Adrenal gland (tissue), 9 donors: ENCODE measurements at regions not wholly inside any gene's neighbourhood (a gene's known extent, or its start where the extent isn't known, plus 50 kb on each side); places are given as distances from the start of the nearest gene placed in this dataset.

Source experiments
- DNase-seq, 7 donors: peaks; one replicate each; pipeline ENCODE4 v3.0.0-alpha.2; 2019 to 2020
- H3K27ac ChIP-seq, 5 donors: fragments of 200-600 bp; sonication (generic) in 4 of 5; 1 replicate in 3 of 5; 2 replicates in 2 of 5; pipeline versions ENCODE4 v1.5.1 to v1.8.0; 2016 to 2020; ENCODE audit warnings: mild to moderate bottlenecking in 1 of 5
- H3K27me3 ChIP-seq: fragments of 200-600 bp; 2 replicates; pipeline ENCODE4 v1.8.0; 2021
- H3K36me3 ChIP-seq, 2 donors: fragments of 200-600 bp; replicated peaks in 1 of 2; 1 replicate in 1 of 2; 2 replicates in 1 of 2; pipeline versions ENCODE4 v1.5.1 to v1.8.0; 2018 to 2022
- H3K4me1 ChIP-seq, 2 donors: fragments of 200-600 bp; replicated peaks in 1 of 2; 1 replicate in 1 of 2; 2 replicates in 1 of 2; pipeline versions ENCODE4 v1.5.1 to v1.8.0; 2018 to 2021
- H3K4me3 ChIP-seq, 4 donors: fragments of 200-600 bp; sonication (generic) in 3 of 4; one replicate each; pipeline ENCODE4 v1.5.1; 2016 to 2018
- H3K9me3 ChIP-seq, 3 donors: fragments of 200-600 bp; sonication (generic) in 1 of 3; replicated peaks in 1 of 3; 1 replicate in 2 of 3; 2 replicates in 1 of 3; pipeline versions ENCODE4 v1.5.1 to v1.8.0; 2016 to 2021
- POLR2A ChIP-seq, 2 donors: fragments of 450-650 bp; IDR thresholded peaks; one replicate each; pipeline ENCODE4 v1.6.1; 2017; ENCODE audit warnings: antibody characterized with exemption in 2 of 2, mild to moderate bottlenecking in 2 of 2, moderate library complexity in 1 of 2
- WGBS, 4 donors: extraction: QIAGEN DNeasy Blood & Tissue Kit in 2 of 4; methylation state at CpG; one replicate each; pipeline versions ENCODE4 v1.1.5 to v1.1.7; 2013 to 2017; 5-methylcytosine and 5-hydroxymethylcytosine counted together
- intact Hi-C, 2 donors: fragments of 100-400 bp; cut with DNase I; formaldehyde crosslinking; loops; one replicate each; pipeline versions ENCODE4 v1.14.1 to v1.15.0; 2022 to 2023
- TF ChIP-seq, protein P1 (sequence below), 6 experiments: fragments of 450-650 bp in 4 of 6; fragments of 200-600 bp in 2 of 6; sonication (generic) in 1 of 6; IDR thresholded peaks; 1 replicate in 5 of 6; 2 replicates in 1 of 6; pipeline versions ENCODE4 v1.5.1 to v1.8.0; 2016 to 2021; ENCODE audit warnings: antibody characterized with exemption in 6 of 6, mild to moderate bottlenecking in 2 of 6, moderate library complexity in 1 of 6
- donor health status: healthy with polysubstance abuse.
- donor health status: Bipolar disorder and iron deficiency.
- donor health status: DM: yes; HTN: yes; CAD: no.
- donor health status: DM: no; HTN: no; CAD: no.
- donor health status: DM: no; HTN: no; CAD: no.

DNA sequence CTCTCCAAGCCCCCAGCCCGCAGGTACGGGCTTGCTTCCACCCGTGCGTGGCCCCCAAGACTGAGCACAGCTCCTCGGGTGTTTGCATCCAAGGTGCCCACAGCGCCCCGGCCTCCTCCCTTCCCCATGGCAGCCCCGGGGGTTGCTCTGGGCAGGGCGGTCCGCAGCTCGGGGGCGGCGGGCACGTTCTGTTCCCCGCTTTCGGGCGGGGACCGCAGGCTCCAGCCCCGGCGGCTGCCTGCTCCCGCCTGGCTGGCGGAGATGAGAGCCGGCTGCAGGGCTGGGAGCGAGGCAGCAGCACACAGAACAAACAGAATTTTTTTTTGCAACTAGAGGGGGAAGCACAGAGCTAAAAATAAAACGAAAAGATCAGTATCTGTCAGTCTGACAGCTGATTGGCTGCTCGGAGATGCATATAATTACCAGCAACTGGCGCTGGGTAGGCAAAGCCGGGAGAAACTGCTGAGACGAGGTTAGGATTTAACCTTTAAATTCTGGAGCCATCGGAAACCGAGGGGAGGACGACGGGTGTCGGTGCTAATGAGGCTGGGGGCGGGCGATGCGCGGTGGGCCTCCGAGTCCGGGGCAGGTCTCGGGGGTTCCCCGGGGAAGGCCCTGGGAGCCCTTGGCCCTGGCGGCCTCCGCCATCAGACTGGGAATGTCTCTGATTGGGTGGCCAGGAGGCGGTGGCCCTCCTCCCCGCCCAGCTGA, 142.7 kb upstream of the IER5L start:
- peak overlapping the region in 4 of 5 donors; percentile 72 to 92 (median 82) for H3K27ac ChIP-seq
- intact Hi-C loops, result loop anchor here (10.0 kb wide), 3 partner anchors 154 to 294 kb away; no protein-coding TSS in a partner anchor
- peaks cover 24 to 82% of the 10 kb centered on the region in 2 donors for H3K4me1 ChIP-seq
- DNase-seq, result peak; percentile 58 to 90 (median 80)
- H3K9me3 ChIP-seq, result no peaks in the 10 kb centered on the region
- peak overlapping the region in 2 of 4 donors; percentile 15 to 46 for H3K4me3 ChIP-seq
- no peaks in the 10 kb centered on the region for H3K36me3 ChIP-seq
- no peaks in the 10 kb centered on the region for H3K27me3 ChIP-seq
- WGBS, 4 donors, result 3 to 14% (median 4%) methylated on average over 30 to 46 of the region's 46 CpGs
- TF ChIP-seq, protein P1, sequence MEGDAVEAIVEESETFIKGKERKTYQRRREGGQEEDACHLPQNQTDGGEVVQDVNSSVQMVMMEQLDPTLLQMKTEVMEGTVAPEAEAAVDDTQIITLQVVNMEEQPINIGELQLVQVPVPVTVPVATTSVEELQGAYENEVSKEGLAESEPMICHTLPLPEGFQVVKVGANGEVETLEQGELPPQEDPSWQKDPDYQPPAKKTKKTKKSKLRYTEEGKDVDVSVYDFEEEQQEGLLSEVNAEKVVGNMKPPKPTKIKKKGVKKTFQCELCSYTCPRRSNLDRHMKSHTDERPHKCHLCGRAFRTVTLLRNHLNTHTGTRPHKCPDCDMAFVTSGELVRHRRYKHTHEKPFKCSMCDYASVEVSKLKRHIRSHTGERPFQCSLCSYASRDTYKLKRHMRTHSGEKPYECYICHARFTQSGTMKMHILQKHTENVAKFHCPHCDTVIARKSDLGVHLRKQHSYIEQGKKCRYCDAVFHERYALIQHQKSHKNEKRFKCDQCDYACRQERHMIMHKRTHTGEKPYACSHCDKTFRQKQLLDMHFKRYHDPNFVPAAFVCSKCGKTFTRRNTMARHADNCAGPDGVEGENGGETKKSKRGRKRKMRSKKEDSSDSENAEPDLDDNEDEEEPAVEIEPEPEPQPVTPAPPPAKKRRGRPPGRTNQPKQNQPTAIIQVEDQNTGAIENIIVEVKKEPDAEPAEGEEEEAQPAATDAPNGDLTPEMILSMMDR (IDR thresholded peaks at IDR 0.05), result peak in 5 of 6 experiments; percentile 26 to 36 (median 34)
- TF ChIP-seq POLR2A (IDR thresholded peaks at IDR 0.05), result peak; percentile 49 to 85

DNA sequence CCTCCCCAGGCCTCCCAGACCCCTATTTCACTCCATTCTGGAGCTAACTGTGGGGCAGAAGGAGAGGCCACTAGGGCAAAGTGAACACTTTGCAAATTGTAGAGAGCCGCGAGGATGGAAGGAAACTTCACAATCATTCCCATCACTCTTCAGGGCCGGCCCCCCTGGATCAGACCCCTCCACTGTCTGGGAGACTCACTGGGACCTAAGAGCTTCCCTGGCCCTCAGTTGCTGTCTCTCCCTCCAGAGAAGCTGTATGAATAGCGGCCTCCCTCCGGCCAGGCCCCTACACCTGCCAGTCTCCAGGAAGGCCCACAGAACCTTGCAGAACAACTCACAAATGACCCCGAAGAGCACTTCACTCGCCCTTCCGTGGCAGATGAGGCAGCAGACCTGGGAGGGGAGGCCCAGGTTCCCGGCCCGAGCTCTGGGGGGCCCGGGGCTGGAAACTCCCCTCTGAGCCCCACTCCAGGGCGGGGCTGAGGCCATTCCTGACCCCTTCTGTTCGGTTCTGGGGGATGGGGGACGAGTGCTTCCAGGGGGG, 141.9 kb upstream of the IER5L start:
- Histone ChIP-seq H3K9me3 (no peaks in the 10 kb centered on the region), H3K36me3 (no peaks in the 10 kb centered on the region), H3K4me3 (peak overlapping the region in 2 of 4 donors; percentile 15 to 46), H3K27ac (peak overlapping the region in 4 of 5 donors; percentile 72 to 92 (median 82)), H3K27me3 (no peaks in the 10 kb centered on the region), H3K4me1 (peaks cover 24 to 89% of the 10 kb centered on the region in 2 donors)
- intact Hi-C loops, result loop anchor here (10.0 kb wide), 3 partner anchors 155 to 295 kb away; no protein-coding TSS in a partner anchor
- DNase-seq, result peak in 3 of 7 donors; percentile 18 to 53 (median 22)
- 32 to 49% (median 44%) methylated on average over 3 to 14 of the region's 14 CpGs for whole genome bisulfite sequencing, 4 donors
- TF ChIP-seq, protein P1 (IDR thresholded peaks at IDR 0.05), result no peak
- TF ChIP-seq POLR2A (IDR thresholded peaks at IDR 0.05), result no peak

DNA sequence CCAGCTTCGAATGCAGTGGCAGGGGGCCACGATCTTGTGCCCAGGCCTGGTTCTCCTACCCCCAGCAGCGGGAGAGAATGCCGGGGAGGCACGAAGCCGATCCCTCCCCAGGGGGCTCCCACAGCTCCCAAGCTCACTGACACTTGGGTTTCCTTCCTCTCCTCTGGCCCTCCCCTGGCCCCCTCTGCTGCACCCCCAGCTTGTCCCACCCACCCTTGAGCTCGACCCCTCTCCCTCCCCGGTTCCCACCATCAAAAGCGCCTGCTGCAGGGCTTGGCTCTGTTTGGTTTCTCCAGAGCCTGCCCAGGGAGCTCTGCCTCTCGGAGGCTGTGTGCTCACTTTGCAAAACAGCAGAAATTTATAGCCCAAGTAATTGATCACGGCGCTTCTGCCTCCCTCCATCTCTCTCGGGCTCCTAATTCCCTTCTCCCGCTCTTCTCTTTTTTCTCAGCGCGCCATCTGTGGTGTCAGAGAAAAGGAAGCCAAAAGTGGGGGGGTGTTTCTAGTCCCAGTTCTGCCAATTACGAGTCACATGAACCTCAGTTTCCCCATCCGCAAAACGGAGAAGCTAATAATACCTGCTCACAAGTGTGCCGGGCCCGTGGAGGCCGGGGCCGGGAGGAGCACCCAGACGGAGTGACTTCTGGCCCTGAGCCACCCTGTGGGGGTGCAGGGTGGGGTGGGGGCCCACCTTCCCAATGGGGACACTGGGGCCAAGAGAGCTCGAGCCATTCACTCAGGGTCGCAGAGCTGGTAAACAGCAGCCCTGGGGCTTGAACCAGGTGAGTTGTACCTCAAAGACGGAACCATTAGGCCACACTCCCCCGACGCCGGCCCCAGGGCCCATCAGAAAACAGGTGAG, 141.2 kb upstream of the IER5L start:
- TF ChIP-seq, protein P1 (IDR thresholded peaks at IDR 0.05), result no peak
- TF ChIP-seq POLR2A (IDR thresholded peaks at IDR 0.05), result no peak
- H3K27me3 ChIP-seq, result no peaks in the 10 kb centered on the region
- intact Hi-C loops, result no loop called here
- H3K9me3 ChIP-seq, result no peaks in the 10 kb centered on the region
- 74 to 84% (median 80%) methylated on average over 22 to 30 of the region's 30 CpGs for WGBS, 4 donors
- H3K4me1 ChIP-seq, result peaks cover 21 to 86% of the 10 kb centered on the region in 2 donors
- no peak overlapping the region for H3K4me3 ChIP-seq
- peak overlapping the region in 4 of 5 donors; percentile 35 to 92 (median 81) for H3K27ac ChIP-seq
- peak in 3 of 7 donors; percentile 27 to 61 (median 28) for DNase-seq
- no peaks in the 10 kb centered on the region for H3K36me3 ChIP-seq
